Activated naive CD8-positive, alpha-beta T cell treated with anti-CD3 and anti-CD28 coated beads for 36 hours (primary cell): ENCODE measurements at regions not wholly inside any gene's neighbourhood (a gene's known extent, or its start where the extent isn't known, plus 50 kb on each side); places are given as distances from the start of the nearest gene placed in this dataset.

ENCODE experiments used
- DNase-seq: peaks from one replicate; pipeline ENCODE4 v3.0.0; 2021
- H3K27ac Mint-ChIP-seq: one replicate; pipeline ENCODE4 v1.8.0; 2022; ENCODE audit warnings: mild to moderate bottlenecking, moderate library complexity, mixed read lengths
- H3K27me3 Mint-ChIP-seq: one replicate; pipeline ENCODE4 v1.8.0; 2022; ENCODE audit warnings: mild to moderate bottlenecking, mixed read lengths
- H3K36me3 Mint-ChIP-seq: one replicate; pipeline ENCODE4 v1.8.0; 2021; ENCODE audit warnings: mild to moderate bottlenecking, mixed read lengths
- H3K4me1 Mint-ChIP-seq: one replicate; pipeline ENCODE4 v1.8.0; 2021; ENCODE audit warnings: mixed read lengths
- H3K4me3 Mint-ChIP-seq: one replicate; pipeline ENCODE4 v1.8.0; 2022; ENCODE audit warnings: mild to moderate bottlenecking, moderate library complexity, mixed read lengths
- H3K9me3 Mint-ChIP-seq: one replicate; pipeline ENCODE4 v1.8.0; 2022; ENCODE audit warnings: mixed read lengths

- H3K9me3 Mint-ChIP-seq: peaks cover 5% of the 10 kb centered on the region
- no peaks in the 10 kb centered on the region for H3K36me3 Mint-ChIP-seq
- no peak for DNase-seq
- no peaks in the 10 kb centered on the region for H3K27me3 Mint-ChIP-seq
- no peaks in the 10 kb centered on the region for H3K4me1 Mint-ChIP-seq
- H3K27ac Mint-ChIP-seq: no peak overlapping the region
- no peak overlapping the region for H3K4me3 Mint-ChIP-seq
Measured at GRCh38 chr3:164200053-164200823, 878.1 kb downstream of the SI start.

GRCh38 chr3:164196477-164196876 lies 881.8 kb downstream of the SI start:
- DNase-seq: no peak
- Mint-ChIP-seq H3K4me3 (no peak overlapping the region), H3K27me3 (no peaks in the 10 kb centered on the region), H3K9me3 (peaks cover 5% of the 10 kb centered on the region), H3K4me1 (no peaks in the 10 kb centered on the region), H3K27ac (no peak overlapping the region), H3K36me3 (no peaks in the 10 kb centered on the region)

- no peak for DNase-seq
- no peaks in the 10 kb centered on the region for H3K4me1 Mint-ChIP-seq
- no peak overlapping the region for H3K27ac Mint-ChIP-seq
- H3K27me3 Mint-ChIP-seq: no peaks in the 10 kb centered on the region
- H3K9me3 Mint-ChIP-seq: peaks cover 5% of the 10 kb centered on the region
- no peak overlapping the region for H3K4me3 Mint-ChIP-seq
- no peaks in the 10 kb centered on the region for H3K36me3 Mint-ChIP-seq
Measured at GRCh38 chr3:164194842-164195241, 883.5 kb downstream of the SI start.

DNA sequence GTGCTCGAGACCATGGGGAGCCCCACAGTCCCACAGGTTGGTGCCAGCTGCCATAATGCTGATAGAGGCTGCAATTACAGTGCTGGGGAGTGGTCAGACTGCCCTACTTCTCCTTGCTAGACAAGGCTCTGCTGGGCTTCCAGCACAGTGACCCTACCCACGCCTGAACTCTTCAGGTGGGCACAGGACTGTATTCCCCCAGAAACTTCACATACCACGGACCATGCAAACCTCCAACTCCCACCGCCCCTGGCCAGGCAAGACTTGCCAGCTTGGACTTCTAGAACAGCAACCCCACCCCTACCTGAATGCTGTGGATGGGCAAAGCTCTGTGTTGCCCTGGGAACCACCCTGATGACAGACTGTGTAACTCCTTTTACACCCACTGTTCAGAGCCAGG lies 885.3 kb downstream of the SI start:
- Mint-ChIP-seq H3K36me3 (no peaks in the 10 kb centered on the region), H3K27me3 (no peaks in the 10 kb centered on the region), H3K4me1 (no peaks in the 10 kb centered on the region), H3K4me3 (no peak overlapping the region), H3K9me3 (peaks cover 5% of the 10 kb centered on the region), H3K27ac (no peak overlapping the region)
- DNase-seq: no peak

DNA sequence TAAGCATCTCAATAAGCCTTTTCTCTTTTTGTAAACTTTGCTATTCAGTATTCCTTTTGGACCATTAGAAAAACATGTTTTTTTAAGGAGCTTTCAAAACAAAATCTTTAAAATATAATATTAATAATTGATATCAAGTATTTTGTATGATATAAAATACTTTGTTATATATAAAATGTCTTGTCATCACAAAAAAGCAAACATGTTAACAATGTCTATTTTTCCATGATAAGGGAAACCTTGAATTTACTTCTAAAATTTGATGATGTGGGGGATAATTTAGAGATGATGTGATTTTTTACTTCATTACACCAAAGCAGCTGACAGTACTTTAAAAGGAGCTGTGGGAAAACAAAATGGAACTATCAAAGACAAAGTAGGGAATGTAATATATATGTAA lies 887.7 kb downstream of the SI start:
- H3K9me3 Mint-ChIP-seq: peaks cover 3% of the 10 kb centered on the region
- H3K4me3 Mint-ChIP-seq: no peak overlapping the region
- H3K27me3 Mint-ChIP-seq: no peaks in the 10 kb centered on the region

DNA sequence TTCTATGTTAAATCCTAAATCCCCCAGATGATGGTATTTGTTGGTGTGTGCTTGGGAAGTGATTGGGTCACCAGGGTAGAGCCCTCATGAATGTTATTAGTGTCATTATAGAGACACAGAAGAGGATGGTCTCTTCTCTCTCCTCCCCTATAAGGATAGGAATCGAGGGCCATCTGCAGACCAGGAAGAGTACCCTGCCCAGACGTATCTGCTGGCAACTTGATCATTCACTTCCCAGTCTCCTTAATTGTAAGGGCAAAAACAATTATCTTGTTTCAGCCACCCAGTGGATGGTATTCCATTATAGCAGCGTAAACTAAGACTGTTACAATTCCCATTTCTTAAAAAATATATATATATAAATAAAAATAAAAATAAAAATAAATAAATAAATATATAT lies 892.2 kb downstream of the SI start:
- DNase-seq: no peak
- H3K4me3 Mint-ChIP-seq: no peak overlapping the region
- no peak overlapping the region for H3K27ac Mint-ChIP-seq
- no peaks in the 10 kb centered on the region for H3K4me1 Mint-ChIP-seq
- no peaks in the 10 kb centered on the region for H3K36me3 Mint-ChIP-seq
- no peaks in the 10 kb centered on the region for H3K27me3 Mint-ChIP-seq
- peaks cover 2% of the 10 kb centered on the region for H3K9me3 Mint-ChIP-seq

More for the DNA sequence above, 887.7 kb downstream of the SI start:
- Mint-ChIP-seq H3K36me3 (no peaks in the 10 kb centered on the region), H3K27ac (no peak overlapping the region), H3K4me1 (no peaks in the 10 kb centered on the region)
- DNase-seq: no peak

DNA sequence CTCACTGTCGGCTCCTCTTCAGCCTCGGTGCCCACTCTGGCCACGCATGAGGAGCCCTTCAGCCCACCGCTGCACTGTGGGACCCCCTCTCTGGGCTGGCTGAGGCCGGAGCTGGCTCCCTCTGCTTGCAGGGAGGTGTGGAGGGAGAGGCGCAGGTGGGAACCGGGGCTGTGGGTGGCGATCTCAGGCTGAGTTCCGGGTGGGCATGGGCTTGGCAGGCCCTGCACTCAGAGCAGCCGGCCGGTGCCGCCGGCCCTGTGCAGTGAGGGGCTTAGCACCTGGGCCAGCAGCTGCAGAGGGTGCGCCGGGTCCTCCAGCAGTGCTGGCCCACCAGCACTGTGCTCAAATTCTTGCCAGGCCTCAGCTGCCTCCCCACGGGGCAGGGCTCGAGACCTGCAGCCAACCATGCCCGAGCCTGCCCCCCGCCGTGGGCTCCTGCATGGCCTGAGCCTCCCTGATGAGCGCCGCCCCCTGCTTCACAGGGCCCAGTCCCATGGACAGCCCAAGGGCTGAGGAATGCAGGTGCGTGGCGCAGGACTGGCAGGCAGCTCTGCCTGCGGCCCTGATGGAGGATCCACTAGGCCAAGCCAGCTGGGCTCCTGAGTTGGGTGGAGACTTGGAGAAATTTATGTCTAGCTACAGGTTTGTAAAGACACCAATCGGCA lies 899.1 kb downstream of the SI start:
- no peak for DNase-seq
- Mint-ChIP-seq H3K4me3 (no peak overlapping the region), H3K27me3 (no peaks in the 10 kb centered on the region), H3K9me3 (peaks cover 2% of the 10 kb centered on the region), H3K4me1 (no peaks in the 10 kb centered on the region), H3K27ac (no peak overlapping the region), H3K36me3 (no peaks in the 10 kb centered on the region)

DNA sequence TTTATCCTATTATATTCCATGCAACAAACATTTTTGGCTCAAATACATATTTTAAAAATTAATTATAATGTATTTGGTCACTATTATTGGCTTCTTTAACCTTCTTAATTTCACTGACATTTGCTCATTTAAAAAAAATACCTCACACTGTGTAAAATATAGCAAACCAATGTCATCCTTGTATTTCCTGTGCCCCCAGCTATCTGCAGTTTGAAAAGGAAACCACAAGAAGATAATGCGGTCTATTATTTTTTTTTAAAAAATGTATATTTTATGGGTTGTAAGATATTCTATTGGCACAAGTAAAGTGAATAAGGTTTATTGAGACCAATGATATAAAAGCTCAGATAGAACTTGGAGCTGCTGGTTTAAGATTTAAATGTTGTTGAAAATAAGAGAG lies 904.2 kb downstream of the SI start:
- Mint-ChIP-seq H3K27ac (no peak overlapping the region), H3K4me3 (no peak overlapping the region), H3K27me3 (no peaks in the 10 kb centered on the region), H3K9me3 (peaks cover 3% of the 10 kb centered on the region), H3K4me1 (no peaks in the 10 kb centered on the region), H3K36me3 (no peaks in the 10 kb centered on the region)
- DNase-seq: no peak

GRCh38 chr3:164155400-164155799 lies 922.9 kb downstream of the SI start:
- no peaks in the 10 kb centered on the region for H3K4me1 Mint-ChIP-seq
- no peak overlapping the region for H3K27ac Mint-ChIP-seq
- H3K36me3 Mint-ChIP-seq: no peaks in the 10 kb centered on the region
- DNase-seq: no peak
- no peaks in the 10 kb centered on the region for H3K27me3 Mint-ChIP-seq
- no peak overlapping the region for H3K4me3 Mint-ChIP-seq
- peaks cover 14% of the 10 kb centered on the region for H3K9me3 Mint-ChIP-seq

DNA sequence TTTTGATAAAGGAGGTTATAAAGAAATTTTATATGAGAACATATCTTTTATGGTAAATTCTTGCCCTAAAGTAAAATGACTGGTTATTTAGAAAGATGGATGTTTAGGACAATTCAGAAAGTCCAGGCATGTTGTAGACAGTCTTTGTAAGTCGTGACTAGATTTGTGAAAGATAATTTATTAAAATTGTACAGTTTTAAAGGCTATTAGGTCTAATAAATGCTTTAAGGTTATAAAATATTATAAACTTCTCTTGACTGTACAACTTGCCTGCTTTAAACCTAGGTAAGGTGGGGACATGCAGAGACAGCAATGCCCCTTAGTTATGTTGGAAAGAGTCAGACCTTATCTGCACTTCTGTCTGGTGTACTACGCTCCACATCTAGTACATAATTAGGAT lies 933.5 kb downstream of the SI start:
- peaks cover 28% of the 10 kb centered on the region for H3K9me3 Mint-ChIP-seq
- H3K4me3 Mint-ChIP-seq: no peak overlapping the region
- H3K36me3 Mint-ChIP-seq: no peaks in the 10 kb centered on the region
- no peaks in the 10 kb centered on the region for H3K27me3 Mint-ChIP-seq
- no peaks in the 10 kb centered on the region for H3K4me1 Mint-ChIP-seq
- no peak for DNase-seq
- H3K27ac Mint-ChIP-seq: no peak overlapping the region

- DNase-seq: no peak
- Mint-ChIP-seq H3K4me1 (no peaks in the 10 kb centered on the region), H3K36me3 (no peaks in the 10 kb centered on the region), H3K27me3 (no peaks in the 10 kb centered on the region), H3K4me3 (no peak overlapping the region), H3K9me3 (peaks cover 2% of the 10 kb centered on the region), H3K27ac (no peak overlapping the region)
Measured at GRCh38 chr3:164132878-164133277, 945.4 kb downstream of the SI start.

DNA sequence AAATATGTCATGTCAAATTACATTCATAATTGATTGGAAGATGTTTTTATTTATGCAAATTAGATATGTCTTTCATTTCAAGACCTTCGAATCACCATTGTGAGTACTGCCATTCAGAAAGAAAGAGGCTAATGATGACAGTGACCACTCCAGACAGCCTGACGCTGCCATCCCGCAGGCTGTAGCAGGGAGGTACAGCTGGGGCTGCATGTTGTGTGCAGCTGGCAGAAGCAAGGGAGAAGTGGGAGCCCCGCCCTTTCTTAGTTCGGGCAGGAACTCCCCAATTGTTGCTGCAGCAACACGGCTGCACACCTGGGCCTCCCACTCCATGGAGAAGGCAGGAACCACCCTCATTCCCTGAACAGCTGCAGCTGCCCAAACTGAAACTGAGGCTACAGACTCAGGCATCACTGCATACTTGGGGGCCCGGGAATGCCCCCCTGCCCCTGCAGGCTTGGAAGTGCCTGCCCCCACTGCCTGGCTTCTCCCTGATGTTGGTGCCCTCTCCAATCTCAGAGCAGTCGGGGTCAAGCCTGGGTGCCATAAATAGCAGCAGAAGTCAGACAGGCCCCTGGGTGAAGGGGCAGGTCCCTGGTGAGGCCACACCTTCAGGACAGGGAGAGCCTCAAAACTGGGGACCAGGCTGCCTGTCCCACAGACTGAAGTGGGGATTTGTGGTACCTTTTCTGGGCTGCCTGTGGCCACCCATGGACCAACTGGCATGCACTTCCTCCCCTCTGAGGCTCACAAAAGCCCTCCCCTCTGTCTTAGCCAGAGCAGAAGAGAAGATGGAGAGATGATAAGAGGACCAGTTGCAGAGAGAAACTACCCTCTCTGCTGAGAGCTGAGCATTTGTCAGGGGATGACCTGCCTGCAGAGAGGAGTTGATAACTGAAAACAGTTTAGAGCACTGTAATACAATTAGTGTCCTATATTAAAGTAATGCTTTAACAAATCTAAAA lies 964.6 kb downstream of the SI start:
- Mint-ChIP-seq H3K9me3 (peaks cover 2% of the 10 kb centered on the region), H3K4me1 (no peaks in the 10 kb centered on the region), H3K4me3 (no peak overlapping the region), H3K27ac (no peak overlapping the region), H3K27me3 (no peaks in the 10 kb centered on the region), H3K36me3 (no peaks in the 10 kb centered on the region)
- DNase-seq: no peak

DNA sequence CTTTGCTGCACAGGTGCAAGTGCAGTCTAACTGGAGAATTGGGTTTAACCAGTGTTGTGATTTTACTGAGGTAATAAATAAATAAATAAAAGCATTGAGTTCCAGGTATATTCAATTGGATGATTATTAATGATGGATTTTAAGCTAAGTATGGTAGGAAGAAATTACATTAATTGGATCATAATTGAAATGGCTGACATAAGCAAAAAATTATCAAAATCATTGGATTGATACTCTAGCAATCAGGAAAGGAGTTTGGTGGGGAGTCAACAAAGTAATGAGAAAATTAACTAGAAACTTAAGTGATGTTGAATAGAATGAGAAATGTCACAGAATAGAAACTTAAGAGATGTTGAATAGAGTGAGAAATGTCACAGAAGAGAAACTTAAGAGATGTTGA lies 981.9 kb downstream of the SI start:
- Mint-ChIP-seq H3K4me1 (no peaks in the 10 kb centered on the region), H3K27me3 (no peaks in the 10 kb centered on the region), H3K4me3 (no peak overlapping the region), H3K36me3 (no peaks in the 10 kb centered on the region), H3K27ac (no peak overlapping the region), H3K9me3 (no peaks in the 10 kb centered on the region)
- no peak for DNase-seq

GRCh38 chr3:164095949-164096348 lies 982.3 kb downstream of the SI start:
- Mint-ChIP-seq H3K9me3 (no peaks in the 10 kb centered on the region), H3K36me3 (no peaks in the 10 kb centered on the region), H3K27ac (no peak overlapping the region), H3K27me3 (no peaks in the 10 kb centered on the region), H3K4me1 (no peaks in the 10 kb centered on the region), H3K4me3 (no peak overlapping the region)
- no peak for DNase-seq

DNA sequence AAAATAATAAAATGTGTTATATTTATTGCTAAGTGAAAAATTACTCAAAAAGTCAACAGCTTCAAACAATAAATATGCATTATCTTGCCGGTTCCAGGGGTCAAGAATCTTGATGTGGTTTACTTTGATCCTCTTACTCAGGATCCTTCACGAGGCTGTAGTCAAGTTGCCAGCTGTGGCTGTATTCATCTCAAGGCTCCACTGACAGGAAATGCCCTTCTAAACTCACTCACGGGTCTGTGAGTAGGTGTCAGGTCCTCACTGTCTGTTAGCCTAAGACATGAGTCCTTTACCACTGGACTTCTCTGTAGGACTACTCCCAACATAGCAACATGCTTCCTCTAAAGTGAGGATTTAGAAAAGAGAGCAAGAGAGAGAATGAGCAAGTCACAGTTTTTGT lies 983.0 kb downstream of the SI start:
- H3K4me3 Mint-ChIP-seq: no peak overlapping the region
- H3K4me1 Mint-ChIP-seq: no peaks in the 10 kb centered on the region
- H3K27ac Mint-ChIP-seq: no peak overlapping the region
- DNase-seq: no peak
- no peaks in the 10 kb centered on the region for H3K36me3 Mint-ChIP-seq
- H3K27me3 Mint-ChIP-seq: no peaks in the 10 kb centered on the region
- H3K9me3 Mint-ChIP-seq: no peaks in the 10 kb centered on the region
